Stimulated activated CD8-positive, alpha-beta memory T cell treated with anti-CD3 and anti-CD28 coated beads, Interleukin-7, amount 100 ng/mL, for 4 hours (primary cell): ENCODE measurements at regions not wholly inside any gene's neighbourhood (a gene's known extent, or its start where the extent isn't known, plus 50 kb on each side); places are given as distances from the start of the nearest gene placed in this dataset.

Experiments used
- DNase-seq, 2 donors: peaks; one replicate each; pipeline ENCODE4 v3.0.0-alpha.2; 2020; ENCODE audit warnings: low read depth in 2 of 2

- DNase-seq: no peak
These were observed 242.2 kb downstream of the B3GLCT start for GRCh38 chr13:31441800-31442510.

GRCh38 chr13:31442571-31442970 is 242.8 kb downstream of the B3GLCT start:
- DNase-seq: no peak

GRCh38 chr13:31444266-31444856 is 244.6 kb downstream of the B3GLCT start:
- no peak for DNase-seq

GRCh38 chr13:31452525-31452924 is 252.8 kb downstream of the B3GLCT start:
- DNase-seq: no peak

GRCh38 chr13:31455581-31455980 is 255.8 kb downstream of the B3GLCT start:
- DNase-seq: no peak

- no peak for DNase-seq
These were observed 256.3 kb downstream of the B3GLCT start for GRCh38 chr13:31456056-31456455.

- no peak for DNase-seq
These were observed 260.3 kb downstream of the B3GLCT start for GRCh38 chr13:31460061-31460460.

GRCh38 chr13:31461923-31462322 is 262.1 kb downstream of the B3GLCT start:
- DNase-seq: no peak

GRCh38 chr13:31462766-31463165 is 263.0 kb downstream of the B3GLCT start:
- DNase-seq: no peak

- no peak for DNase-seq
These were observed 268.5 kb downstream of the B3GLCT start for GRCh38 chr13:31468114-31468902.

GRCh38 chr13:31469377-31469776 is 269.6 kb downstream of the B3GLCT start:
- DNase-seq: no peak

- DNase-seq: no peak
These were observed 263.1 kb upstream of the RXFP2 start for GRCh38 chr13:31476266-31476665.

- no peak for DNase-seq
These were observed 262.6 kb upstream of the RXFP2 start for GRCh38 chr13:31476753-31477152.

- no peak for DNase-seq
These were observed 261.4 kb upstream of the RXFP2 start for GRCh38 chr13:31477961-31478360.

- DNase-seq: no peak
These were observed 254.1 kb upstream of the RXFP2 start for GRCh38 chr13:31485183-31485582.

GRCh38 chr13:31485651-31486051 is 253.7 kb upstream of the RXFP2 start:
- no peak for DNase-seq

- DNase-seq: no peak
These were observed 244.0 kb upstream of the RXFP2 start for GRCh38 chr13:31495336-31495735.

GRCh38 chr13:31499274-31499673 is 240.1 kb upstream of the RXFP2 start:
- DNase-seq: no peak

- DNase-seq: no peak
These were observed 235.7 kb upstream of the RXFP2 start for GRCh38 chr13:31503626-31504025.

- no peak for DNase-seq
These were observed 234.4 kb upstream of the RXFP2 start for GRCh38 chr13:31504918-31505317.

GRCh38 chr13:31512331-31512730 is 227.0 kb upstream of the RXFP2 start:
- no peak for DNase-seq

- no peak for DNase-seq
These were observed 224.4 kb upstream of the RXFP2 start for GRCh38 chr13:31514932-31515331.

- no peak for DNase-seq
These were observed 223.9 kb upstream of the RXFP2 start for GRCh38 chr13:31515427-31515826.
